Effector memory CD8-positive, alpha-beta T cell (primary cell): ENCODE measurements at regions not wholly inside any gene's neighbourhood (a gene's known extent, or its start where the extent isn't known, plus 50 kb on each side); places are given as distances from the start of the nearest gene placed in this dataset.

ENCODE experiments used
- ATAC-seq: fragments of 150-1000 bp; cut with Tn5 transposase; replicated peaks from 2 replicates; pipeline ENCODE4 v1.10.0; 2021; ENCODE audit warnings: mild to moderate bottlenecking, moderate library complexity
- DNase-seq, 3 experiments: peaks; one replicate each; pipeline ENCODE4 v3.0.0; 2021
- H3K27ac Mint-ChIP-seq, 2 donors: one replicate each; pipeline ENCODE4 v1.8.0; 2022; ENCODE audit warnings: mild to moderate bottlenecking in 2 of 2, mixed read lengths in 2 of 2, moderate library complexity in 2 of 2
- H3K27me3 Mint-ChIP-seq, 2 donors: one replicate each; pipeline ENCODE4 v1.8.0; 2022; ENCODE audit warnings: mixed read lengths in 2 of 2
- H3K36me3 Mint-ChIP-seq: one replicate; pipeline ENCODE4 v1.8.0; 2022; ENCODE audit warnings: mild to moderate bottlenecking, moderate library complexity, mixed read lengths; ENCODE audit not compliant: insufficient read depth
- H3K4me1 Mint-ChIP-seq, 2 donors: one replicate each; pipeline ENCODE4 v1.8.0; 2022; ENCODE audit warnings: low read depth in 2 of 2, mixed read lengths in 2 of 2
- H3K4me3 Mint-ChIP-seq, 2 donors: one replicate each; pipeline ENCODE4 v1.8.0; 2022; ENCODE audit warnings: mild to moderate bottlenecking in 2 of 2, mixed read lengths in 2 of 2, moderate library complexity in 2 of 2
- H3K9me3 Mint-ChIP-seq, 2 donors: one replicate each; pipeline ENCODE4 v1.8.0; 2022; ENCODE audit warnings: mixed read lengths in 2 of 2

GRCh38 chr6:23456396-23456795 is 669.6 kb upstream of the NRSN1 start:
- Mint-ChIP-seq H3K36me3 (no peaks in the 10 kb centered on the region), H3K9me3 (peaks cover 9 to 11% of the 10 kb centered on the region in 2 donors), H3K4me3 (no peak overlapping the region), H3K27me3 (no peaks in the 10 kb centered on the region), H3K27ac (no peak overlapping the region), H3K4me1 (no peaks in the 10 kb centered on the region)
- no peak for DNase-seq
- no peak for ATAC-seq

GRCh38 chr6:23457321-23457720 is 668.7 kb upstream of the NRSN1 start:
- DNase-seq (no peak), ATAC-seq (no peak)
- Mint-ChIP-seq H3K27ac (no peak overlapping the region), H3K36me3 (no peaks in the 10 kb centered on the region), H3K9me3 (peaks cover 7 to 9% of the 10 kb centered on the region in 2 donors), H3K4me3 (no peak overlapping the region), H3K4me1 (no peaks in the 10 kb centered on the region), H3K27me3 (no peaks in the 10 kb centered on the region)

- Mint-ChIP-seq H3K36me3 (no peaks in the 10 kb centered on the region), H3K27me3 (no peaks in the 10 kb centered on the region), H3K27ac (no peak overlapping the region), H3K4me1 (no peaks in the 10 kb centered on the region), H3K9me3 (peaks cover 0 to 6% of the 10 kb centered on the region in 2 donors), H3K4me3 (no peak overlapping the region)
- ATAC-seq (no peak), DNase-seq (no peak)
Measured at GRCh38 chr6:23465912-23466311, 660.1 kb upstream of the NRSN1 start.

- peaks cover under 1% of the 10 kb centered on the region for H3K36me3 Mint-ChIP-seq
- H3K27me3 Mint-ChIP-seq, result no peaks in the 10 kb centered on the region
- no peak overlapping the region for H3K4me3 Mint-ChIP-seq
- DNase-seq, result no peak
- H3K27ac Mint-ChIP-seq, result no peak overlapping the region
- no peak for ATAC-seq
- peaks cover 3 to 4% of the 10 kb centered on the region in 2 donors for H3K9me3 Mint-ChIP-seq
- H3K4me1 Mint-ChIP-seq, result no peaks in the 10 kb centered on the region
Measured at GRCh38 chr6:23477586-23477985, 648.4 kb upstream of the NRSN1 start.

GRCh38 chr6:23478312-23478711 is 647.7 kb upstream of the NRSN1 start:
- Mint-ChIP-seq H3K27me3 (no peaks in the 10 kb centered on the region), H3K4me3 (no peak overlapping the region), H3K27ac (no peak overlapping the region), H3K4me1 (no peaks in the 10 kb centered on the region), H3K36me3 (peaks cover 3% of the 10 kb centered on the region), H3K9me3 (peaks cover 3 to 11% of the 10 kb centered on the region in 2 donors)
- DNase-seq (no peak), ATAC-seq (no peak)

GRCh38 chr6:23483896-23484295 is 642.1 kb upstream of the NRSN1 start:
- H3K27ac Mint-ChIP-seq, result no peak overlapping the region
- H3K4me1 Mint-ChIP-seq, result no peaks in the 10 kb centered on the region
- peaks cover 3% of the 10 kb centered on the region for H3K36me3 Mint-ChIP-seq
- H3K27me3 Mint-ChIP-seq, result no peaks in the 10 kb centered on the region
- no peak overlapping the region for H3K4me3 Mint-ChIP-seq
- H3K9me3 Mint-ChIP-seq, result peaks cover 5 to 19% of the 10 kb centered on the region in 2 donors
- no peak for DNase-seq
- no peak for ATAC-seq

- H3K9me3 Mint-ChIP-seq, result peaks cover 6 to 25% of the 10 kb centered on the region in 2 donors
- no peaks in the 10 kb centered on the region for H3K27me3 Mint-ChIP-seq
- no peak for DNase-seq
- H3K36me3 Mint-ChIP-seq, result no peaks in the 10 kb centered on the region
- no peaks in the 10 kb centered on the region for H3K4me1 Mint-ChIP-seq
- no peak overlapping the region for H3K4me3 Mint-ChIP-seq
- H3K27ac Mint-ChIP-seq, result no peak overlapping the region
- no peak for ATAC-seq
Measured at GRCh38 chr6:23494367-23494766, 631.6 kb upstream of the NRSN1 start.

GRCh38 chr6:23498013-23498412 is 628.0 kb upstream of the NRSN1 start:
- Mint-ChIP-seq H3K27me3 (no peaks in the 10 kb centered on the region), H3K4me3 (no peak overlapping the region), H3K4me1 (no peaks in the 10 kb centered on the region), H3K9me3 (peaks cover 6 to 20% of the 10 kb centered on the region in 2 donors), H3K36me3 (no peaks in the 10 kb centered on the region), H3K27ac (no peak overlapping the region)
- DNase-seq (no peak), ATAC-seq (no peak)

GRCh38 chr6:23499549-23499948 is 626.5 kb upstream of the NRSN1 start:
- H3K36me3 Mint-ChIP-seq, result no peaks in the 10 kb centered on the region
- H3K4me3 Mint-ChIP-seq, result no peak overlapping the region
- no peaks in the 10 kb centered on the region for H3K27me3 Mint-ChIP-seq
- peaks cover 6 to 20% of the 10 kb centered on the region in 2 donors for H3K9me3 Mint-ChIP-seq
- no peaks in the 10 kb centered on the region for H3K4me1 Mint-ChIP-seq
- ATAC-seq, result no peak
- DNase-seq, result no peak
- no peak overlapping the region for H3K27ac Mint-ChIP-seq

- no peak for ATAC-seq
- no peaks in the 10 kb centered on the region for H3K4me1 Mint-ChIP-seq
- no peaks in the 10 kb centered on the region for H3K27me3 Mint-ChIP-seq
- H3K9me3 Mint-ChIP-seq, result peaks cover 6 to 15% of the 10 kb centered on the region in 2 donors
- no peaks in the 10 kb centered on the region for H3K36me3 Mint-ChIP-seq
- H3K4me3 Mint-ChIP-seq, result no peak overlapping the region
- no peak for DNase-seq
- no peak overlapping the region for H3K27ac Mint-ChIP-seq
Measured at GRCh38 chr6:23503173-23503572, 622.8 kb upstream of the NRSN1 start.

GRCh38 chr6:23505026-23505425 is 621.0 kb upstream of the NRSN1 start:
- no peak for DNase-seq
- no peak overlapping the region for H3K27ac Mint-ChIP-seq
- no peaks in the 10 kb centered on the region for H3K27me3 Mint-ChIP-seq
- no peaks in the 10 kb centered on the region for H3K36me3 Mint-ChIP-seq
- peaks cover 5 to 8% of the 10 kb centered on the region in 2 donors for H3K9me3 Mint-ChIP-seq
- ATAC-seq, result no peak
- H3K4me1 Mint-ChIP-seq, result no peaks in the 10 kb centered on the region
- no peak overlapping the region for H3K4me3 Mint-ChIP-seq

- no peak for DNase-seq
- H3K4me3 Mint-ChIP-seq, result no peak overlapping the region
- H3K27ac Mint-ChIP-seq, result no peak overlapping the region
- no peaks in the 10 kb centered on the region for H3K4me1 Mint-ChIP-seq
- peaks cover 4 to 8% of the 10 kb centered on the region in 2 donors for H3K9me3 Mint-ChIP-seq
- no peaks in the 10 kb centered on the region for H3K27me3 Mint-ChIP-seq
- no peaks in the 10 kb centered on the region for H3K36me3 Mint-ChIP-seq
- ATAC-seq, result no peak
Measured at GRCh38 chr6:23510778-23511510, 615.1 kb upstream of the NRSN1 start.

- H3K36me3 Mint-ChIP-seq, result no peaks in the 10 kb centered on the region
- H3K27ac Mint-ChIP-seq, result no peak overlapping the region
- no peaks in the 10 kb centered on the region for H3K27me3 Mint-ChIP-seq
- H3K9me3 Mint-ChIP-seq, result peaks cover 4 to 5% of the 10 kb centered on the region in 2 donors
- no peak for DNase-seq
- no peak overlapping the region for H3K4me3 Mint-ChIP-seq
- no peaks in the 10 kb centered on the region for H3K4me1 Mint-ChIP-seq
- no peak for ATAC-seq
Measured at GRCh38 chr6:23511817-23512216, 614.2 kb upstream of the NRSN1 start.

- Mint-ChIP-seq H3K27ac (no peak overlapping the region), H3K4me3 (no peak overlapping the region), H3K36me3 (no peaks in the 10 kb centered on the region), H3K4me1 (no peaks in the 10 kb centered on the region), H3K9me3 (peaks cover 0 to 3% of the 10 kb centered on the region in 2 donors), H3K27me3 (no peaks in the 10 kb centered on the region)
- DNase-seq, result no peak
- ATAC-seq, result no peak
Measured at GRCh38 chr6:23518294-23518693, 607.7 kb upstream of the NRSN1 start.
